SU-DHL-6 (cell line): ENCODE measurements at regions not wholly inside any gene's neighbourhood (a gene's known extent, or its start where the extent isn't known, plus 50 kb on each side); places are given as distances from the start of the nearest gene placed in this dataset.

Source experiments
- CTCF ChIP-seq: fragments of 200-600 bp; sonication (generic); IDR thresholded peaks from one replicate; pipeline ENCODE4 v1.5.1; 2017; ENCODE audit warnings: antibody characterized with exemption, mild to moderate bottlenecking, low read length, moderate library complexity; ENCODE audit not compliant: insufficient read depth, poor library complexity, severe bottlenecking
- EZH2phosphoT487 ChIP-seq: fragments of 200-600 bp; sonication (generic), shearing (Covaris generic); conservative IDR thresholded peaks from 2 replicates; pipeline ENCODE4 v1.6.1; 2018; ENCODE audit warnings: mild to moderate bottlenecking, antibody characterized with exemption, low read length, moderate library complexity, mixed read lengths

- TF ChIP-seq CTCF (no peak), EZH2phosphoT487 (no peak)
These were observed 634.1 kb downstream of the ACTR3B start for GRCh38 chr7:153393666-153394065.
